NOMO-1 treated with dmso at 0.1 percent for 144 hours (cell line): ENCODE measurements at regions not wholly inside any gene's neighbourhood (a gene's known extent, or its start where the extent isn't known, plus 50 kb on each side); places are given as distances from the start of the nearest gene placed in this dataset.

ENCODE experiments used
- DNase-seq: peaks from one replicate; lab custom pipeline; 2025; ENCODE audit not compliant: unreplicated experiment; lab: John Stamatoyannopoulos, UW

DNA sequence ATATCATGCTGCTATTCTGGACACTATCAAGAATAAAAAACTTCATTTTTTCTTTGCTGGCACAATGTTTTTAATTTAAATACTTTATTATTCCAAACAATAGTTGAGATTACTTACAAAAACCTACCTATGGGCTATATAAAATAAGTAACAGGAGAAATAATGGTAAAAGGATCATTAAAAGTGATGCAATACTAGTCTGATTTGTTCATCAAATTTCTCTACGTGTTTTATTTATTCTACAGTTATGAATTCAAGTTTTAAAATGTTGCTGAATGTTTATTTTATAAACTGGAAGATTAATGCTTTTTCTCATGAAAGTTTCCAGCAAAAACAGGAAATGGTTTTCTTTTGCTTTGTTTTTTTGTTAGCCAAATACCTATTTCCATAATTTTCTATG lies 662.4 kb upstream of the BRINP3 start:
- DNase-seq: no peak

GRCh38 chr1:191142748-191143147 lies 665.1 kb upstream of the BRINP3 start:
- DNase-seq: no peak

- DNase-seq: no peak
Observed at GRCh38 chr1:191145834-191146233, 668.2 kb upstream of the BRINP3 start.

DNA sequence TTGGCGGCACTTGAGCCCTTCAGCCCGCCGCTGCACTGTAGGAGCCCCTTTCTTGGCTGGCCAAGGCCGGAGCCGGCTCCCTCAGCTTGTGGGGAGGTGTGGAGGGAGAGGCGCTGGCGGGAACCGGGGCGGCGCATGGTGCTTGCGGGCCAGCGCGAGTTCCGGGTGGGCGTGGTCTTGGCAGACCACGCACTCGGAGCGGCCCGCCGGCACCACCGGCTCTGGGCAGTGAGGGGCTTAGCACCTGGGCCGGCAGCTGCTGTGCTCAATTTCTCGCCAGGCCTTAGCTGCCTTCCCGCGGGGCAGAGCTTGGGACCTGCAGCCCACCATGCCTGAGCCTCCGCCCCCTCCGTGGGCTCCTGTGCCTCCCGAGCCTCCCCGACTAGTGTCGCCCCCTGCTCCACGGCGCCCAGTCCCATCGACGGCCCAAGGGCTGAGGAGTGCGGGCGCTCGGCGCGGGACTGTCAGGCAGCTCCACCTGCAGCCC lies 673.7 kb upstream of the BRINP3 start:
- no peak for DNase-seq

GRCh38 chr1:191152776-191153175 lies 675.1 kb upstream of the BRINP3 start:
- DNase-seq: no peak

GRCh38 chr1:191155178-191155577 lies 677.5 kb upstream of the BRINP3 start:
- DNase-seq: no peak

DNA sequence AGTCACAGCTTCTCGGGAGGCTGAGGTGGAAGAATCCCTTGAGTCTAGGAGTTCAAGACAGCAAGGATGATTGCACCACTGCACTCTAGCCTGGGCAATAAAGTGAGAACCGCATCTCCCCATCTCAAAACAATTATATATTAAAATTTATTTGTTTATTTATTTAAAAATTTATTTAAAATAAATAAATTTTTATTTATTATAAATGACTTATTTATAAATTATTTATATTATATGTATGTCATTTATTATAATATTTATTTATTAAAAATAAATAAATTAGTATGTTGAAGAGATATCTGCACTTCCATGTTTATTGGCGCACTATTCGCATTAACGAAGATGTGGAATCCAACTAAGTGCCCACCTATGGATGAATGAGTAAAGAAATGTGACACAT lies 683.2 kb upstream of the BRINP3 start:
- DNase-seq: no peak

DNA sequence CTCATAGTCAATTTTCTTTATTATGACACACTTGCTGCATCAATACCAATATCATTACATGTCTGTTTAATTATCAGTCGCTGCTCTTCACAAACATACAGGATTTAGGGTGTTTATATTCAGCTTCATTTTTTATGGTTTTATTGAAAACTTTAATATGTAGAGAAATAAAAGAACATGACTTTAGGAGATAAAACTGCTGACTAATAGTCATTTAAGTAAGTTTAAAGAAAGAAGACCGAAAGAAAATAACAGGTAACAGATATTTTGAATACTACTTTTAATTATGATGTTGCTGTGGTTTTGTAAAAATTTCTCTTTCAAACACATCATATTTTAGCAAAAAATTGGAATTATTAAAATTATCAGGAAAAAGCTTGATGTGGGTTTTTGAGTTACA lies 685.1 kb upstream of the BRINP3 start:
- no peak for DNase-seq

DNA sequence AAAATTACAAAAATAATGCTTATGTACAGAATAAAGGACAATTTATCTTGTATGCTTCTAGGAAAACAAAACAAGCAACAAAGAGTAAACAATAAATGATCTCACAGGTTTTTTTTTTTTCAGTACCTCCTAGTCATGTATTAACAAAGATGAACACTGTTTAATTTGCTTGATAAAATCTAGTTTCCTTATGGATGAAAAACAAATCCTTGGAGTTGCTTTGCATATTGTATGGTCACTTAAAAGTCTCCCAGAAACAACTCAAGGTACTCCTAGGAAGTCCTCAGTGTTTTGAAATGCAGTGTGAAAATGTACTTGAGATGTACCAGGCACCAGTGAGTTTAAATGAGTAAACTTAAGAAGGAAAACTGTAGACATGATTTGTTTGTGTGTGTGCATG lies 686.0 kb upstream of the BRINP3 start:
- DNase-seq: no peak

DNA sequence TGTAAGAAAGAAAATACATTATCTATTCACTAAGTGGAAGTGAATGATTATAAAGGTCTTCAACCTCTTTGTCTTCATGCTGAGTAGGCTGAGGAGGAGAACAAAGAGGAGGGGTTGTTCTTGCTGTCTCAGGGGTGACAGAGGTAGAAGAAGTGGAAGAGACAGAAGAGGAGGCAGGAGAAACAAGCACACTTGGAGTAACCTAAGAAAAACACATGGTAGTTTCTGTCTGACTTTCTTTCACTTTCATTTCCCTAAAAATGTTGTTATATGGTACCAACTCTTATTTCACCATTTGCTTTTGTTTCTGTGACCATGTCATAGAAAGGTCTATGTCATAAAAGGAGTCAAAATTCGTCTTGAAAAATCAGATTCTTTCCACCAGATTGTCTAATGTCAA lies 696.6 kb upstream of the BRINP3 start:
- peak; percentile 48 for DNase-seq

- DNase-seq: no peak
Observed at GRCh38 chr1:191176131-191176530, 698.5 kb upstream of the BRINP3 start.

GRCh38 chr1:191206513-191207207 lies 729.0 kb upstream of the BRINP3 start:
- peak; percentile 13 for DNase-seq

DNA sequence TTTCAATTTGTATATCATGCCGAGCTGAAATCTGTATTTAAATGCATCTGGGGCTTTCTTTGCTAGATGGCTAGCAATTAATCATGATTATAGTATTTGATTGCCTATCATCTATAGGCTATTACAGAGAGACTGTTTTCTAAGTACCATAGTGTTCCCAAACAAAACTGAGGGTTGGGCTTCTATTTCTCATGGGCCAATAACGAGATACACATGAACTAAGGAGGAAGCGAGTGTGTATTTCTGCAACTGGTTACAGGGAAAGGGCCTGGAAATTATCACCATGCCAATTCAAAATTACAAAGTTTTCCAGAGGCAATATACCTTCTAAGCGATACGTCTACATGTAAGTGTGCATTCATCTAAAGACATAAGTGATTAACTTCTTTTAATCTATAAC lies 744.5 kb upstream of the BRINP3 start:
- DNase-seq: no peak

DNA sequence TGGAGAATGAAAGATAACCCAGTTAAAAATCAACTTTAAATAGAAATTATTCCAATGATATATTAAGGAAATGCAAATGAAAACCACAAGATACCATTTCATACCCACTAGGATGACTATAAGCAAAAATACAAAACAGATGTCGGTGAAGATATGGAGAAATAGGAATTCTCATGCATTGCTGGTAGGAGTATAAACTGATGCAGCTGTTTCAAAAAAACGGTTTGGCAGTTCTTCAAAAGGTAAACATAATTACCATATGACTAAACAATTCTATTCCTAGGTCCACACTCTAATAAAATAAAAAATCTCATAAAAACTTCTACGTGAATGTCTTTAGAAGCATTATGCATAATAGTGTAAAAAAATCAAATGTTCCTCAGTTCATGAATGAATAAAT lies 763.3 kb upstream of the BRINP3 start:
- no peak for DNase-seq

GRCh38 chr1:191255354-191256054 lies 777.8 kb upstream of the BRINP3 start:
- no peak for DNase-seq

DNA sequence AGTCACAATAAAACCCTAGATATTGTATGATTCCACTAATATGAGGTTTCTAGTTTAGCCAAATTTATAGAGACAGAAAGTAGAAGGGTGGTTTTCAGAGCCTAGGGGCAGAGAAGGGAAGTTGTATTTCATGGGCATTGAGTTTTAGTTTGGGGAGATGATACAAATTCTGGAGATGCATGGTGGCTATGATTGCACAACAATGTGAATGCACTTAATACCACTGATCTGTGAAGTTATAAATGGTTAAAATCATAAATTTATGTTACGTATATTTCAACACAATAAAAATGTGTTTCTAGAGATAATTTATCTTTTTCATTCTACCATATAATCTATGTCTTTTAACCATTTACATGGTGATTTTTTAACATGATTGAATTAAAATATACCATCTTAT lies 779.3 kb upstream of the BRINP3 start:
- no peak for DNase-seq

- no peak for DNase-seq
Observed at GRCh38 chr1:191260056-191260455, 782.4 kb upstream of the BRINP3 start.

DNA sequence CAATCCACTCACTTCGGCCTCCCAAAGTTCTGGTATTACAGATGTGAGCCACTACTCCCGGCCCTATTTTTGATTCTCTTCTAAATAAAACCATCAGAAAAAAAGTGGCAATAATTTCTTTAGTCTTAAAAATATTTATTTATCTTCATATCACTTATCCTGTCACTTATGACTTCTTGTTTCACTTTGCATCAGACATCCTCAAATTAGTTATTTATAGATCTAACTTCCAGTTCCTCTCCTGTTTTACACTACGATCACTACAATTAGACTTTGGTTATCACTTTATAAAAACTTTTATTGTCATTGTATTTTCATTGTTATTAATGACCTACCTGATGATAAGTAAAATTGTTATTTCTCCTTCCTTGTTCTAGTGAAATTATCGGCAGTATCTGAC lies 783.4 kb upstream of the BRINP3 start:
- no peak for DNase-seq

DNA sequence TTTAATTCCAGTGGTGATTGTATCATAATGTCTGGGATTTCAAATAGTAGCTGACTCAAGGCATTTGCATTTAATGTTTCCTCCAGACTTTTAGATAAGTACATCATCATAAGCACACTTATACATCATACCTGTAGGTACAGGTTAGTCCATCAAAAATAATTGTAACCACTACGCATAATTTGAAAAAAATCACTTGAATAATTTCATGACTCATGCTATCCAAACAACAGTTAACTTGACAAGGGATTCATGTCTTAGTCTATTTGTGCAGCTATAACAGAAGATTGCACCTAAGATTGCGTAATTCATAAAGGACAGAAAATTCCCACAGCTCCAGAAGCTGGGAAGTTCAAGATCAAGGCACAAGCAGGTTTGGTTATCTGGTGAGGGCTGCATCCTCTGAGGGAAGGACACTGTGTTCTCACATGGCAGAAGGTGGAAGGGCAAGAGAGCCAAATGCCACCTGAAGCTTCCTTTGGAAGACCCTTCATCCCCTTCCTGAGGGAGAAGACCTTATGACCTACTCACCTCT lies 801.7 kb upstream of the BRINP3 start:
- no peak for DNase-seq

- no peak for DNase-seq
Observed at GRCh38 chr1:191284175-191284574, 806.5 kb upstream of the BRINP3 start.

DNA sequence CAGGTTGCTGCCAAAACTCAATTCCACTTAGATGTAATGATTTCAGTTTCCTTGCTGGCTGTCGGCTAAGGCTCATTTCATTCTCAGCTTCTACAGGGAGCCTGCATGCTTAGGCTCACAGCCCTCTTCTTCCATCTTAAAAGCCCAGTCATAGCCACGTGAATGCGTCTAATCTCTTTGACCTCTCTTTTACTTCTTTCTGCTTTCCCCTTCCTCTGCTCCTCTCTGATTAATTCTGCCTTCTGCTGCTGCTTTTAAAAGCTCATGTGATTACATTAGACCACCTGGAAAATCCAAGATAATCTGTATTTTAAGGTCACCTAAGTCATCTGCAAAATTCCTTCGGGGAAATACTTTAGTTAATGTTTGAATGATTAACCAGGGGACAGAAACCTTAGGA lies 812.8 kb upstream of the BRINP3 start:
- no peak for DNase-seq

- DNase-seq: no peak
Observed at GRCh38 chr1:191305370-191305769, 827.7 kb upstream of the BRINP3 start.
